ENCODE measurements at regions not wholly inside any gene's neighbourhood (a gene's known extent, or its start where the extent isn't known, plus 50 kb on each side); places are given as distances from the start of the nearest gene placed in this dataset.

GRCh38 chr16:5510819-5511370 lies 413.3 kb upstream of the EEF2KMT start:
- FAIRE-seq = no peak
- Histone ChIP-seq H3K27ac (no peak overlapping the region), H3K9me3 (no peaks in the 10 kb centered on the region), H3K27me3 (no peaks in the 10 kb centered on the region), H3K36me3 (no peaks in the 10 kb centered on the region), H3K4me3 (no peak overlapping the region), H3K4me1 (no peaks in the 10 kb centered on the region)
- WGBS, 2 donors = 26 to 28% methylated on average over 5 of the region's 5 CpGs
- no peak for DNase-seq
- TF ChIP-seq CTCF (IDR thresholded peaks at IDR 0.05) = no peak
- intact Hi-C loops (cut with DNase I) = no loop called here
- ATAC-seq = no peak

- no peaks in the 10 kb centered on the region for H3K27me3 ChIP-seq
- H3K27ac ChIP-seq = no peak overlapping the region
- no peak for DNase-seq
- H3K9me3 ChIP-seq = no peaks in the 10 kb centered on the region
- no peak for ATAC-seq
- intact Hi-C loops (cut with DNase I) = no loop called here
- no peak overlapping the region for H3K4me3 ChIP-seq
- no peak for FAIRE-seq
- H3K4me1 ChIP-seq = no peaks in the 10 kb centered on the region
- no peak for TF ChIP-seq CTCF (IDR thresholded peaks at IDR 0.05)
- WGBS, 2 donors = 69 to 74% methylated on average over 9 of the region's 9 CpGs
- no peaks in the 10 kb centered on the region for H3K36me3 ChIP-seq
Measured at GRCh38 chr16:5509794-5510193, 412.2 kb upstream of the EEF2KMT start.

GRCh38 chr16:5509336-5509735 lies 411.7 kb upstream of the EEF2KMT start:
- ATAC-seq (no peak), FAIRE-seq (no peak), DNase-seq (no peak)
- Histone ChIP-seq H3K4me1 (no peaks in the 10 kb centered on the region), H3K27ac (no peak overlapping the region), H3K4me3 (no peak overlapping the region), H3K27me3 (no peaks in the 10 kb centered on the region), H3K36me3 (no peaks in the 10 kb centered on the region), H3K9me3 (no peaks in the 10 kb centered on the region)
- intact Hi-C loops (cut with DNase I) = no loop called here
- WGBS, 2 donors = 58 to 73% methylated on average over 7 of the region's 7 CpGs
- TF ChIP-seq CTCF (IDR thresholded peaks at IDR 0.05) = no peak

- H3K27me3 ChIP-seq = no peaks in the 10 kb centered on the region
- TF ChIP-seq CTCF (IDR thresholded peaks at IDR 0.05) = no peak
- H3K4me1 ChIP-seq = no peaks in the 10 kb centered on the region
- DNase-seq (no peak), FAIRE-seq (no peak), ATAC-seq (no peak)
- intact Hi-C loops (cut with DNase I) = no loop called here
- no peaks in the 10 kb centered on the region for H3K36me3 ChIP-seq
- H3K4me3 ChIP-seq = no peak overlapping the region
- H3K9me3 ChIP-seq = no peaks in the 10 kb centered on the region
- no peak overlapping the region for H3K27ac ChIP-seq
- WGBS, 2 donors = 47 to 60% methylated on average over 6 of the region's 6 CpGs
Measured at GRCh38 chr16:5508371-5508770, 410.8 kb upstream of the EEF2KMT start.

- intact Hi-C loops (cut with DNase I) = no loop called here
- no peak for DNase-seq
Measured at GRCh38 chr16:5506021-5506420, 408.4 kb upstream of the EEF2KMT start.

More at GRCh38 chr16:5506021-5506420, 408.4 kb upstream of the EEF2KMT start:
- FAIRE-seq = no peak
- Histone ChIP-seq H3K4me1 (no peaks in the 10 kb centered on the region), H3K27me3 (no peaks in the 10 kb centered on the region), H3K36me3 (no peaks in the 10 kb centered on the region), H3K27ac (no peak overlapping the region), H3K4me3 (no peak overlapping the region), H3K9me3 (no peaks in the 10 kb centered on the region)
- 15 to 16% methylated on average over 7 of the region's 7 CpGs for WGBS, 2 donors
- TF ChIP-seq CTCF (IDR thresholded peaks at IDR 0.05) = no peak
- no peak for ATAC-seq
